Bronchial epithelial cell (primary cell): ENCODE measurements at regions not wholly inside any gene's neighbourhood (a gene's known extent, or its start where the extent isn't known, plus 50 kb on each side); places are given as distances from the start of the nearest gene placed in this dataset.

Source experiments
- DNase-seq: peaks from one replicate; pipeline ENCODE4 v3.0.0-alpha.2; 2010; ENCODE audit warnings: low read depth
- FAIRE-seq: peaks from 2 replicates; lab custom pipeline; 2011; peaks lifted over from hg19 to GRCh38; lab: Jason Lieb, UNC
- H3K27me3 ChIP-seq: 2 replicates; pipeline ENCODE4 v1.5.1; 2011; ENCODE audit warnings: low read length; ENCODE audit not compliant: control insufficient read depth, insufficient read depth
- H3K36me3 ChIP-seq: 2 replicates; pipeline ENCODE4 v1.5.1; 2011; ENCODE audit warnings: low read length; ENCODE audit not compliant: control insufficient read depth, insufficient read depth
- H3K4me3 ChIP-seq: 2 replicates; pipeline ENCODE4 v1.5.1; 2011; ENCODE audit warnings: mild to moderate bottlenecking, low read depth, low read length, control low read depth
- TF ChIP-seq, protein P1 (sequence below): IDR thresholded peaks from 2 replicates; pipeline ENCODE4 v1.5.1; 2011; ENCODE audit warnings: mild to moderate bottlenecking, moderate library complexity, low read length, control low read depth, inconsistent platforms; ENCODE audit not compliant: insufficient read depth, severe bottlenecking

DNA sequence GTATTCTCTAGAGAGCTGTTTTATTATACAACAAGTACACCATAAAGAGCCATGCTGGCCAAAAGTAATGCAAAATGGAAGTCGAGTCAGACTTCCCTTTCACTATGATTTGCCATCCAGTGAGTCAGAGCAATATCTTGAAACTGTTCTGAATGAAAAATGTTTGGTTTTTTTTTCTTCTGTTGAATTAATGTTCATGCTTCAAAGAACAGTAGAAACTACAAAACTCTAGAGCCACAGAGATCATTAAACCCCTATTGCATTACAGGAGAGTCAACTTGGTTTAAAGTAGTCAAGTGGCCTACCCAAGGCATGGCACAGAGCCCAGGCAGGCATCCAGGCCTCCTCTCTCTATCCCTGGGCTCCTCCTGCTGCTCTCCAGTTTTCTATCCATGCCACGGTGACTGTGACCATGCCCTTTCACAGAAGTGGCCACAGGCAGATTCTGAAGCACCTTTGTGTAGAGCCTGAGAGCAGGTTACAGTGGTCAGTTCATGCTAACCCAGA lies 358.9 kb downstream of the DEPDC1B start:
- DNase-seq (no peak), FAIRE-seq (no peak)
- no peak overlapping the region for H3K4me3 ChIP-seq
- H3K36me3 ChIP-seq: no peaks in the 10 kb centered on the region
- TF ChIP-seq, protein P1, sequence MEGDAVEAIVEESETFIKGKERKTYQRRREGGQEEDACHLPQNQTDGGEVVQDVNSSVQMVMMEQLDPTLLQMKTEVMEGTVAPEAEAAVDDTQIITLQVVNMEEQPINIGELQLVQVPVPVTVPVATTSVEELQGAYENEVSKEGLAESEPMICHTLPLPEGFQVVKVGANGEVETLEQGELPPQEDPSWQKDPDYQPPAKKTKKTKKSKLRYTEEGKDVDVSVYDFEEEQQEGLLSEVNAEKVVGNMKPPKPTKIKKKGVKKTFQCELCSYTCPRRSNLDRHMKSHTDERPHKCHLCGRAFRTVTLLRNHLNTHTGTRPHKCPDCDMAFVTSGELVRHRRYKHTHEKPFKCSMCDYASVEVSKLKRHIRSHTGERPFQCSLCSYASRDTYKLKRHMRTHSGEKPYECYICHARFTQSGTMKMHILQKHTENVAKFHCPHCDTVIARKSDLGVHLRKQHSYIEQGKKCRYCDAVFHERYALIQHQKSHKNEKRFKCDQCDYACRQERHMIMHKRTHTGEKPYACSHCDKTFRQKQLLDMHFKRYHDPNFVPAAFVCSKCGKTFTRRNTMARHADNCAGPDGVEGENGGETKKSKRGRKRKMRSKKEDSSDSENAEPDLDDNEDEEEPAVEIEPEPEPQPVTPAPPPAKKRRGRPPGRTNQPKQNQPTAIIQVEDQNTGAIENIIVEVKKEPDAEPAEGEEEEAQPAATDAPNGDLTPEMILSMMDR: no peak
- no peaks in the 10 kb centered on the region for H3K27me3 ChIP-seq

DNA sequence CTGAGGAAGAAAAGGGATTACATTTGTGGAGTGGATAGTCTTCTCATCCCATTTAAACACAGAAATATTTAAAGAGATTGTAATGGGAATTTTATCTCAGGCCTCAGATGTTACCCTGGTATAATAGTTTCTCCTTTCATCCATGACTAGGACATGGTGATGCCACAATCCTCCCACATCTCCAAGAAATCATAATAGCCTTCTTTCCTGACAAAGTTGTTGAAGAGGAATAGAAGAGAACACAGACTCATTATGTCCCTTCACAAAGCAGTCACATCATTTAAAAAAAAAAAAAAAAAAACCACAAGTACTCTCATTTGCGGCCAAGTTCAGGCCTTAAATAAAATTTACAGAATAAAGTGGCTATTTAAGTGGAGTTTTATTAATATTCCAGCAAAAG lies 359.6 kb downstream of the DEPDC1B start:
- Histone ChIP-seq H3K36me3 (no peaks in the 10 kb centered on the region), H3K27me3 (no peaks in the 10 kb centered on the region), H3K4me3 (no peak overlapping the region)
- TF ChIP-seq, protein P1: no peak
- FAIRE-seq (no peak), DNase-seq (no peak)

- TF ChIP-seq, protein P1: no peak
- H3K36me3 ChIP-seq: no peaks in the 10 kb centered on the region
- no peak for FAIRE-seq
- no peak for DNase-seq
- H3K4me3 ChIP-seq: no peak overlapping the region
- H3K27me3 ChIP-seq: no peaks in the 10 kb centered on the region
Measured at GRCh38 chr5:60339691-60340201, 360.2 kb downstream of the DEPDC1B start.

GRCh38 chr5:60338846-60339245 lies 361.1 kb downstream of the DEPDC1B start:
- Histone ChIP-seq H3K4me3 (no peak overlapping the region), H3K36me3 (no peaks in the 10 kb centered on the region), H3K27me3 (no peaks in the 10 kb centered on the region)
- TF ChIP-seq, protein P1: no peak
- DNase-seq (no peak), FAIRE-seq (no peak)

- H3K27me3 ChIP-seq: no peaks in the 10 kb centered on the region
- H3K4me3 ChIP-seq: no peak overlapping the region
- FAIRE-seq (no peak), DNase-seq (no peak)
- TF ChIP-seq, protein P1: no peak
- H3K36me3 ChIP-seq: no peaks in the 10 kb centered on the region
Measured at GRCh38 chr5:60336491-60336890, 363.5 kb downstream of the DEPDC1B start.

DNA sequence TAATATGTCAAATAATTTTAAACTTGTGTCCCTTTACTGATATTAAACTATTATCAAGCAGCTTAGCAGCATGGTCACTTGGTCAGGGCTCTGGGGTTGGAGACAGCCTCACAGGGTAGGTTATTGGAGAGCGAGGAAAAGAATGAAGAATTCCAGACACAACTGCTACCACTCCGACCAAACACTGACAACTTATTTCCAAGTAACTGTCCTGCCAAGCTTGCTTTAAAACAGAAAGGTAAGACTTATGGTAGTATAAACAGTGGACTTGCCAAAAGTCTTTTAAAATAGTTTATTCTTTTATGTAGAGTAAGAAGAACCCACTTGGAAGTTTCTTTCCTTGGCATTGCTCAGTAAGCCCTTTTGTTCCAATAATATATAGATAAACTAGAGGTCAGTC lies 364.1 kb downstream of the DEPDC1B start:
- Histone ChIP-seq H3K27me3 (no peaks in the 10 kb centered on the region), H3K4me3 (no peak overlapping the region), H3K36me3 (no peaks in the 10 kb centered on the region)
- TF ChIP-seq, protein P1: no peak
- no peak for DNase-seq
- FAIRE-seq: no peak
